ENCODE measurements at regions not wholly inside any gene's neighbourhood (a gene's known extent, or its start where the extent isn't known, plus 50 kb on each side); places are given as distances from the start of the nearest gene placed in this dataset.

GRCh38 chr11:35891096-35891495 is 52.8 kb upstream of the LDLRAD3 start:
- POLR2A ChIA-PET: no interaction called here
- Histone ChIP-seq H3K9me3 (ENCODE audit: control insufficient read depth, insufficient read depth, low read length) (no peaks in the 10 kb centered on the region), H3K4me3 (ENCODE audit: low read depth, low read length) (no peak overlapping the region), H3K27ac (ENCODE audit: low read depth, low read length) (no peak overlapping the region), H3K27me3 (ENCODE audit: control insufficient read depth, insufficient read depth, low read length) (peaks cover 40% of the 10 kb centered on the region)
- DNase-seq (ENCODE audit: low read depth, low spot score): no peak
- CTCF ChIA-PET: no interaction called here
- no peak for TF ChIP-seq CTCF (IDR thresholded peaks at IDR 0.05; ENCODE audit: low read depth, low read length)

- Histone ChIP-seq H3K27ac (ENCODE audit: low read depth, low read length) (no peak overlapping the region), H3K27me3 (ENCODE audit: control insufficient read depth, insufficient read depth, low read length) (peaks cover 40% of the 10 kb centered on the region), H3K4me3 (ENCODE audit: low read depth, low read length) (no peak overlapping the region), H3K9me3 (ENCODE audit: control insufficient read depth, insufficient read depth, low read length) (no peaks in the 10 kb centered on the region)
- POLR2A ChIA-PET: no interaction called here
- CTCF ChIA-PET: interaction anchor here (0.6 kb wide), 1 partner anchor 9 kb away, joined by 3 read pairs; no protein-coding TSS in a partner anchor
- DNase-seq (ENCODE audit: low read depth, low spot score): no peak
- TF ChIP-seq CTCF (IDR thresholded peaks at IDR 0.05; ENCODE audit: low read depth, low read length): no peak
Measured at GRCh38 chr11:35892166-35892565, 51.7 kb upstream of the LDLRAD3 start.

GRCh38 chr11:35893796-35894475 is 49.9 kb upstream of the LDLRAD3 start:
- H3K4me3 ChIP-seq (ENCODE audit: low read depth, low read length): no peak overlapping the region

More at GRCh38 chr11:35893796-35894475, 49.9 kb upstream of the LDLRAD3 start:
- H3K27me3 ChIP-seq (ENCODE audit: control insufficient read depth, insufficient read depth, low read length): peaks cover 32% of the 10 kb centered on the region
- TF ChIP-seq CTCF (IDR thresholded peaks at IDR 0.05; ENCODE audit: low read depth, low read length): no peak
- H3K27ac ChIP-seq (ENCODE audit: low read depth, low read length): no peak overlapping the region
- DNase-seq (ENCODE audit: low read depth, low spot score): peak; percentile 21
- ChIA-PET POLR2A (no interaction called here), CTCF (no interaction called here)
- no peaks in the 10 kb centered on the region for H3K9me3 ChIP-seq (ENCODE audit: control insufficient read depth, insufficient read depth, low read length)

Measured in AG04450 (cell line).